MM.1S (cell line): ENCODE measurements at regions not wholly inside any gene's neighbourhood (a gene's known extent, or its start where the extent isn't known, plus 50 kb on each side); places are given as distances from the start of the nearest gene placed in this dataset.

ENCODE experiments used
- DNase-seq: peaks from one replicate; pipeline ENCODE4 v3.0.0-alpha.2; 2015
- H2AFZ ChIP-seq: fragments of 300-600 bp; sonication (generic); 2 replicates; pipeline ENCODE4 v1.6.0; 2016; ENCODE audit warnings: antibody characterized with exemption, low read length
- H3F3A ChIP-seq: fragments of 300-600 bp; sonication (generic); 2 replicates; pipeline ENCODE4 v1.6.1; 2016; ENCODE audit warnings: mild to moderate bottlenecking, antibody characterized with exemption, low read length, moderate library complexity, mixed read lengths; ENCODE audit not compliant: insufficient read depth
- H3K27ac ChIP-seq: fragments of 300-600 bp; sonication (generic); 2 replicates; pipeline ENCODE4 v1.5.1; 2016; ENCODE audit warnings: mild to moderate bottlenecking, low read length
- H3K27me3 ChIP-seq: fragments of 300-600 bp; sonication (generic); replicated peaks from 2 replicates; pipeline ENCODE4 v1.6.0; 2016; ENCODE audit warnings: low read length; ENCODE audit not compliant: insufficient read depth
- H3K36me3 ChIP-seq: fragments of 300-600 bp; sonication (generic); replicated peaks from 2 replicates; pipeline ENCODE4 v1.6.1; 2016; ENCODE audit warnings: mild to moderate bottlenecking, low read length, mixed read lengths; ENCODE audit not compliant: insufficient read depth
- H3K4me1 ChIP-seq: fragments of 300-600 bp; sonication (generic); 2 replicates; pipeline ENCODE4 v1.6.1; 2016; ENCODE audit warnings: low read length, mixed read lengths
- H3K4me2 ChIP-seq: fragments of 300-600 bp; sonication (generic); 2 replicates; pipeline ENCODE4 v1.6.0; 2016; ENCODE audit warnings: low read depth, low read length
- H3K4me3 ChIP-seq: fragments of 300-600 bp; sonication (generic); 2 replicates; pipeline ENCODE4 v1.5.1; 2016; ENCODE audit warnings: low read length, mixed read lengths
- H3K79me2 ChIP-seq: fragments of 300-600 bp; sonication (generic); 2 replicates; pipeline ENCODE4 v1.6.1; 2016; ENCODE audit warnings: mixed run types, low read length, mixed read lengths
- H3K9ac ChIP-seq: fragments of 300-600 bp; sonication (generic); 2 replicates; pipeline ENCODE4 v1.6.1; 2016; ENCODE audit warnings: low read length, mixed read lengths
- H3K9me2 ChIP-seq: fragments of 300-600 bp; sonication (generic); replicated peaks from 2 replicates; pipeline ENCODE4 v1.6.1; 2016; ENCODE audit warnings: mild to moderate bottlenecking, low read length, mixed read lengths; ENCODE audit not compliant: insufficient read depth
- H3K9me3 ChIP-seq: fragments of 300-600 bp; sonication (generic); replicated peaks from 2 replicates; pipeline ENCODE4 v1.6.1; 2016; ENCODE audit warnings: mild to moderate bottlenecking, low read length, mixed read lengths; ENCODE audit not compliant: insufficient read depth
- H4K20me1 ChIP-seq: fragments of 300-600 bp; sonication (generic); 2 replicates; pipeline ENCODE4 v1.6.1; 2016; ENCODE audit warnings: mild to moderate bottlenecking, low read length, moderate library complexity, mixed read lengths; ENCODE audit not compliant: insufficient read depth
- CTCF ChIP-seq: fragments of 300-600 bp; sonication (generic); IDR thresholded peaks from 2 replicates; pipeline ENCODE4 v1.5.1; 2016; ENCODE audit warnings: antibody characterized with exemption, low read length, mixed read lengths
- EZH2 ChIP-seq: fragments of 300-600 bp; sonication (generic); optimal IDR thresholded peaks from 2 replicates; pipeline ENCODE3; 2017; ENCODE audit warnings: low read depth, mild to moderate bottlenecking, antibody characterized with exemption, low read length, mixed read lengths
- EZH2phosphoT487 ChIP-seq: fragments of 300-600 bp; sonication (generic); IDR thresholded peaks from 2 replicates; pipeline ENCODE4 v1.6.1; 2018; ENCODE audit warnings: antibody characterized with exemption, low read length

DNA sequence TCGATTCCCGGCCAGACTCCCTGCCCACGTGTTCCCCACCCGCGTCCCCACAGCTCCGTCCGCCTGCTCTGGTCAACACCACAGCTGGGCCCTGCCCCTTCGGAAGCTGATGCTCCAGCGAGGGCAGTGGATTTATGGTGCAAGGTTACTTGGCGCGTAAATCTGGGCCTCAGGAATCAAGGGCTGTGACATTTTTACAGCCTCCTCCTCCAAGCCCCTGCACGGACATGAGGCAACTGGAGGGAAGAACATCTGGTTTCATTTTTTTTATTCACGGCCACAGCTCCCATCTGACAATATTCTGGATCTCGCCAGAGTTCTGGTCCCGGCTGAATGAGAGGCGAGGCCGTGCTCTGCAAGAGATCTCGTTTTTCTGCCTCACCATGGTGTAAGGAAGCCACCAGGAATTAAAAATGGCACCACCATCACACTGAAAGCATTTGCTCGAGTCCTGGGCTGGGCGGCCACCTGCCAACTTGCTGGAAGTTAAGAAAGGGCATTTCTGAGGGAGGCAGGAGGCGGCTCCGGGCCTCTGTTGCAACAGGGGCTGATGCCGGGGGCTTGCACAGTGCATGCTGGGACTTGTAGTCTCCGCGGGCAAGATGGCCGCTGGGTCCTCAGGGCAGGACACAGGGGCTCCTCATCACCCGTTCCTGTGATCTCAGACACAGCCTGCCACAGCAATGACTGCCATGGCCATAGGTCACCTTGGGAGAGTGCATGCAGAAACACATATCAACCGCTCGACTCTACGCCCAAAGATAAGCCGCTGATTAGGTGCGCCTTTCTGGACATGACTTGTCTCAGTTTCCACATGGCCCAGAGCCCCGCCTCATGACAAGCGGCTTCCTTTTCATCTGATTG is 148.5 kb downstream of the LY86 start:
- no peak overlapping the region for H3K4me2 ChIP-seq
- no peak overlapping the region for H3K4me3 ChIP-seq
- no peaks in the 10 kb centered on the region for H4K20me1 ChIP-seq

GRCh38 chr6:6737671-6738070 is 149.2 kb downstream of the LY86 start:
- Histone ChIP-seq H3K9me3 (no peaks in the 10 kb centered on the region), H3K4me2 (no peak overlapping the region), H3K4me3 (no peak overlapping the region), H3K9me2 (no peaks in the 10 kb centered on the region), H3K79me2 (no peaks in the 10 kb centered on the region), H3K27me3 (no peaks in the 10 kb centered on the region), H3K27ac (no peak overlapping the region), H3F3A (no peaks in the 10 kb centered on the region), H4K20me1 (no peaks in the 10 kb centered on the region), H3K9ac (no peak overlapping the region), H2AFZ (no peak overlapping the region), H3K4me1 (no peaks in the 10 kb centered on the region), H3K36me3 (no peaks in the 10 kb centered on the region)
- DNase-seq, result no peak
- TF ChIP-seq EZH2phosphoT487, result no peak
- no peak for TF ChIP-seq EZH2
- TF ChIP-seq CTCF, result no peak

More for the DNA sequence above, 148.5 kb downstream of the LY86 start:
- Histone ChIP-seq H3K9me2 (no peaks in the 10 kb centered on the region), H3K27me3 (no peaks in the 10 kb centered on the region), H3K9me3 (no peaks in the 10 kb centered on the region), H3K4me1 (no peaks in the 10 kb centered on the region), H3K36me3 (no peaks in the 10 kb centered on the region), H3K9ac (no peak overlapping the region), H3K27ac (no peak overlapping the region), H2AFZ (no peak overlapping the region), H3K79me2 (no peaks in the 10 kb centered on the region), H3F3A (no peaks in the 10 kb centered on the region)
- TF ChIP-seq EZH2phosphoT487, result no peak
- TF ChIP-seq CTCF, result no peak
- DNase-seq, result no peak

DNA sequence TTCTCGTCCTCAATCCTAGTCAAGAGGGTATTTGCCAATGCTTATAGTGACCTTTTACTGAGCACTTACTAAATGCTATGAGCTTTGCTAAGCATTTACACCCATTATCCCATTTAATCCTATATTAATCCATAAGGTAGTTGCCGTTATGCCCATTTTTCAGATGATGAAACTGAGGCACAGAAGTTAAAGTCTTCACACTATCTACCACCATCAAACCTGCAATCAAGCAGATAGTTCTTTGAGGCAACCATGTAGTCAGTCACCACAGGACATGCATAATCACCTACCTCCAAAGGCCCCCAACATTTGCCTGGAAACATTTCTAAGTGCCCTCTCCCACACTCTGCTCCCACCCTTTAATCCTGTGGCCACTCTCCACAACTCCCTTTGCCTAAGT is 149.6 kb downstream of the LY86 start:
- Histone ChIP-seq H3F3A (no peaks in the 10 kb centered on the region), H3K27me3 (no peaks in the 10 kb centered on the region), H3K9ac (no peak overlapping the region), H3K4me3 (no peak overlapping the region), H3K4me2 (no peak overlapping the region), H4K20me1 (no peaks in the 10 kb centered on the region), H3K79me2 (no peaks in the 10 kb centered on the region), H3K9me2 (no peaks in the 10 kb centered on the region), H3K4me1 (no peaks in the 10 kb centered on the region), H3K9me3 (no peaks in the 10 kb centered on the region), H2AFZ (no peak overlapping the region), H3K36me3 (no peaks in the 10 kb centered on the region), H3K27ac (no peak overlapping the region)
- DNase-seq, result no peak
- TF ChIP-seq EZH2phosphoT487 (no peak), EZH2 (no peak), CTCF (no peak)
